ENCODE measurements at regions not wholly inside any gene's neighbourhood (a gene's known extent, or its start where the extent isn't known, plus 50 kb on each side); places are given as distances from the start of the nearest gene placed in this dataset.

- Histone ChIP-seq H3K27me3 (ENCODE audit: insufficient read depth, low read depth) (no peaks in the 10 kb centered on the region), H4K20me1 (ENCODE audit: insufficient read depth) (no peaks in the 10 kb centered on the region), H3K27ac (no peak overlapping the region), H3K9ac (no peak overlapping the region), H3K4me3 (IDR thresholded peaks at IDR 0.05; ENCODE audit: insufficient read depth, low read depth, low read length) (no peak overlapping the region), H3K4me2 (no peak overlapping the region), H3K4me1 (ENCODE audit: low read depth, poor library complexity, severe bottlenecking) (no peaks in the 10 kb centered on the region), H3K79me2 (ENCODE audit: insufficient read depth, low read depth) (no peaks in the 10 kb centered on the region), H2AFZ (ENCODE audit: low read depth) (no peak overlapping the region), H3K36me3 (ENCODE audit: insufficient read depth) (no peaks in the 10 kb centered on the region)
- no peak for TF ChIP-seq CTCF (conservative IDR thresholded peaks at IDR 0.05; ENCODE audit: low read depth, low read length)
Measured at GRCh38 chr4:181650033-181650825, 593.0 kb upstream of the TENM3 start.

- Histone ChIP-seq H3K36me3 (ENCODE audit: insufficient read depth) (no peaks in the 10 kb centered on the region), H3K4me1 (ENCODE audit: low read depth, poor library complexity, severe bottlenecking) (no peaks in the 10 kb centered on the region), H4K20me1 (ENCODE audit: insufficient read depth) (no peaks in the 10 kb centered on the region), H3K79me2 (ENCODE audit: insufficient read depth, low read depth) (no peaks in the 10 kb centered on the region), H3K4me3 (IDR thresholded peaks at IDR 0.05; ENCODE audit: insufficient read depth, low read depth, low read length) (no peak overlapping the region), H3K4me2 (no peak overlapping the region), H3K27ac (no peak overlapping the region), H3K27me3 (ENCODE audit: insufficient read depth, low read depth) (no peaks in the 10 kb centered on the region), H3K9ac (no peak overlapping the region), H2AFZ (ENCODE audit: low read depth) (no peak overlapping the region)
- no peak for TF ChIP-seq CTCF (conservative IDR thresholded peaks at IDR 0.05; ENCODE audit: low read depth, low read length)
Measured at GRCh38 chr4:181656748-181657147, 586.5 kb upstream of the TENM3 start.

GRCh38 chr4:181659202-181659601, 584.0 kb upstream of the TENM3 start:
- H3K79me2 ChIP-seq (ENCODE audit: insufficient read depth, low read depth) = no peaks in the 10 kb centered on the region
- no peak overlapping the region for H2AFZ ChIP-seq (ENCODE audit: low read depth)
- H3K36me3 ChIP-seq (ENCODE audit: insufficient read depth) = no peaks in the 10 kb centered on the region
- H3K9ac ChIP-seq = no peak overlapping the region
- no peak overlapping the region for H3K4me2 ChIP-seq
- H3K27ac ChIP-seq = no peak overlapping the region
- no peaks in the 10 kb centered on the region for H4K20me1 ChIP-seq (ENCODE audit: insufficient read depth)
- H3K27me3 ChIP-seq (ENCODE audit: insufficient read depth, low read depth) = no peaks in the 10 kb centered on the region
- H3K4me1 ChIP-seq (ENCODE audit: low read depth, poor library complexity, severe bottlenecking) = no peaks in the 10 kb centered on the region
- H3K4me3 ChIP-seq (IDR thresholded peaks at IDR 0.05; ENCODE audit: insufficient read depth, low read depth, low read length) = no peak overlapping the region
- TF ChIP-seq CTCF (conservative IDR thresholded peaks at IDR 0.05; ENCODE audit: low read depth, low read length) = no peak

- Histone ChIP-seq H3K36me3 (ENCODE audit: insufficient read depth) (no peaks in the 10 kb centered on the region), H3K79me2 (ENCODE audit: insufficient read depth, low read depth) (no peaks in the 10 kb centered on the region), H3K27me3 (ENCODE audit: insufficient read depth, low read depth) (no peaks in the 10 kb centered on the region), H2AFZ (ENCODE audit: low read depth) (no peak overlapping the region), H3K4me1 (ENCODE audit: low read depth, poor library complexity, severe bottlenecking) (no peaks in the 10 kb centered on the region), H3K27ac (no peak overlapping the region), H3K9ac (no peak overlapping the region), H3K4me2 (no peak overlapping the region), H4K20me1 (ENCODE audit: insufficient read depth) (no peaks in the 10 kb centered on the region), H3K4me3 (IDR thresholded peaks at IDR 0.05; ENCODE audit: insufficient read depth, low read depth, low read length) (no peak overlapping the region)
- no peak for TF ChIP-seq CTCF (conservative IDR thresholded peaks at IDR 0.05; ENCODE audit: low read depth, low read length)
Measured at GRCh38 chr4:181659876-181660275, 583.3 kb upstream of the TENM3 start.

Measured in KMS-11 (cell line).